ENCODE measurements at regions not wholly inside any gene's neighbourhood (a gene's known extent, or its start where the extent isn't known, plus 50 kb on each side); places are given as distances from the start of the nearest gene placed in this dataset.

DNA sequence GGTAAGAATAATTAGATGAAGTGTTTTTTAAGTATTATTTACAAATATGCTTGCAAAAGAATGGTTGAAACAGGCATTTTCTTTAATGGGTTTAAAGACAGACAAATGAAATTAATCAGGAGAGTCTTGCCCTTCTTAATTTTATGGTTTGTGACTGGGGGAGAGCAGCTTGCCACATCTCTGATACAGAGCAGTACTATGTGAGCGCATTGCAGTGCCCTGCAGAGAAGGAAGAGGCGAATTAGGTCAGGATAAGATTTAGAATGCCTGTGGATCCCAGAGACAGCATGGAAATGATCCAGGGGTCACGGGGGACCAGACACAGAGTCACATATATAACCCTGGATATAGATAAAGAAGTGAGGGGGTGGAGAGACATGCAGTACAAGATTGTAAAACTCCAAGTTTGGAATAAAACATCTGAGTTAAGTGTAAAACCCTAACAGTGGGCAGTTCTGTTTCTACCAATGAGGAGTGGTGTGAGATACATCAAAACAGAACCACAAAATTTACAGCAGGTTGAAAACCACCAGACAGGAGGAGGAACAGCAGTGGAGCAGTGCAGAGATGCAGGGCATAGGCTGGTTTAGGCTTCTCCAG lies 125.5 kb downstream of the FAM204A start:
- no peak for TF ChIP-seq CTCF (IDR thresholded peaks at IDR 0.05; ENCODE audit: partially characterized antibody, unreplicated experiment)
- DNase-seq, result no peak
- peaks cover 9% of the 10 kb centered on the region for H3K4me1 Mint-ChIP-seq (ENCODE audit: low read depth, unreplicated experiment)
- no peaks in the 10 kb centered on the region for H3K27me3 Mint-ChIP-seq (ENCODE audit: unreplicated experiment)
- H3K4me3 Mint-ChIP-seq (ENCODE audit: unreplicated experiment), result no peak overlapping the region
- no peaks in the 10 kb centered on the region for H3K36me3 Mint-ChIP-seq (ENCODE audit: unreplicated experiment)
- no peak overlapping the region for H3K27ac Mint-ChIP-seq (ENCODE audit: unreplicated experiment)
- H3K9me3 Mint-ChIP-seq (ENCODE audit: unreplicated experiment), result no peaks in the 10 kb centered on the region

DNA sequence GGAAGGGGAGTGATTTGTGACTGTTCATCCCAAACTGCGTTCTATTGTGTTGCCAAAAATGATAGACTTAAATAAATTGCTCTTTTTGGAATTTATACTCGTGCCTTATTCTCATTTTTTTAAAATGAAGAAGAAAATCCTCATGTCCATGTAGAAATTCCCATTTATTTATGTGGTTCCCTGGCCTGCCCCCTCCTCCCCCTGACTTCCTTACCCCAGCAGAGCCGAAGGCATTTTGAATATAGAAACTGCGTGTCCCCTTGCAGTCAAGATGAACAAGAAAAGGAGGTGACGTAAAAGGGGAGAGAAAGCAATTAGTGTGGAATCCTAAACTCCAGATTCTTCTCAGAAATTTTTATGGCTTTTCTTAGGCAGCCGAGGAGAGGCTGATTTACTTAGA lies 126.1 kb downstream of the FAM204A start:
- DNase-seq, result no peak
- TF ChIP-seq CTCF (IDR thresholded peaks at IDR 0.05; ENCODE audit: partially characterized antibody, unreplicated experiment), result no peak
- peaks cover 9% of the 10 kb centered on the region for H3K4me1 Mint-ChIP-seq (ENCODE audit: low read depth, unreplicated experiment)
- no peaks in the 10 kb centered on the region for H3K27me3 Mint-ChIP-seq (ENCODE audit: unreplicated experiment)
- no peak overlapping the region for H3K4me3 Mint-ChIP-seq (ENCODE audit: unreplicated experiment)
- no peaks in the 10 kb centered on the region for H3K9me3 Mint-ChIP-seq (ENCODE audit: unreplicated experiment)
- no peak overlapping the region for H3K27ac Mint-ChIP-seq (ENCODE audit: unreplicated experiment)
- no peaks in the 10 kb centered on the region for H3K36me3 Mint-ChIP-seq (ENCODE audit: unreplicated experiment)

GRCh38 chr10:118214776-118215175 lies 127.3 kb downstream of the FAM204A start:
- no peak for TF ChIP-seq CTCF (IDR thresholded peaks at IDR 0.05; ENCODE audit: partially characterized antibody, unreplicated experiment)
- H3K36me3 Mint-ChIP-seq (ENCODE audit: unreplicated experiment), result no peaks in the 10 kb centered on the region

GRCh38 chr10:118213436-118213835 lies 128.7 kb downstream of the FAM204A start:
- no peak for TF ChIP-seq CTCF (IDR thresholded peaks at IDR 0.05; ENCODE audit: partially characterized antibody, unreplicated experiment)
- Mint-ChIP-seq H3K36me3 (ENCODE audit: unreplicated experiment) (no peaks in the 10 kb centered on the region), H3K9me3 (ENCODE audit: unreplicated experiment) (no peaks in the 10 kb centered on the region), H3K27me3 (ENCODE audit: unreplicated experiment) (no peaks in the 10 kb centered on the region), H3K4me1 (ENCODE audit: low read depth, unreplicated experiment) (peaks cover 13% of the 10 kb centered on the region), H3K4me3 (ENCODE audit: unreplicated experiment) (no peak overlapping the region), H3K27ac (ENCODE audit: unreplicated experiment) (no peak overlapping the region)
- DNase-seq, result no peak

More at GRCh38 chr10:118214776-118215175, 127.3 kb downstream of the FAM204A start:
- no peak overlapping the region for H3K27ac Mint-ChIP-seq (ENCODE audit: unreplicated experiment)
- H3K27me3 Mint-ChIP-seq (ENCODE audit: unreplicated experiment), result no peaks in the 10 kb centered on the region
- peaks cover 9% of the 10 kb centered on the region for H3K4me1 Mint-ChIP-seq (ENCODE audit: low read depth, unreplicated experiment)
- H3K4me3 Mint-ChIP-seq (ENCODE audit: unreplicated experiment), result no peak overlapping the region
- no peak for DNase-seq
- no peaks in the 10 kb centered on the region for H3K9me3 Mint-ChIP-seq (ENCODE audit: unreplicated experiment)

DNA sequence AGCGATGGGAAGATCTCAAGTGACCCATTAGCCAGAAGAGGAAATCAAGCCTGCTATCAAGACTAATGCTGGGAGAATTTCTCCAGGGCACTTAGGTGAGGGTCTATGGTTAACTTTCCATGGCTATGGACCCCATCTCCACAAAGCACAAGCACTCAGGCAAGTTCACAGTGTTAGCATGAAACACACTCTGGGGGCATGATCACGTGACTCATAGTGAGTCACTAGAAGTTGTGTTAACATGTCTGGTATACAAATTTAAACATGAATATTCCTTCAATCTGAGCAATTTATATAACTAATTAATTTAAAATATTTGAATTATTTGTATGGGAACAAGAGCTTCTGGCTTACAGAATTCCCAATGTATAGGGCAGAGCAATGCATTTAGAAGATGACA lies 131.8 kb downstream of the FAM204A start:
- Mint-ChIP-seq H3K4me3 (ENCODE audit: unreplicated experiment) (no peak overlapping the region), H3K27ac (ENCODE audit: unreplicated experiment) (no peak overlapping the region), H3K9me3 (ENCODE audit: unreplicated experiment) (peaks cover 1% of the 10 kb centered on the region), H3K27me3 (ENCODE audit: unreplicated experiment) (no peaks in the 10 kb centered on the region), H3K4me1 (ENCODE audit: low read depth, unreplicated experiment) (peaks cover 10% of the 10 kb centered on the region), H3K36me3 (ENCODE audit: unreplicated experiment) (no peaks in the 10 kb centered on the region)
- DNase-seq, result no peak
- no peak for TF ChIP-seq CTCF (IDR thresholded peaks at IDR 0.05; ENCODE audit: partially characterized antibody, unreplicated experiment)

All from glutamatergic neuron (in vitro differentiated cells).